ENCODE measurements at regions not wholly inside any gene's neighbourhood (a gene's known extent, or its start where the extent isn't known, plus 50 kb on each side); places are given as distances from the start of the nearest gene placed in this dataset.

GRCh38 chr5:99308131-99308530 is 379.3 kb upstream of the CHD1 start:
- no peaks in the 10 kb centered on the region for H3K36me3 ChIP-seq (replicated peaks; ENCODE audit: insufficient read depth, low read length)
- no peaks in the 10 kb centered on the region for H3K4me1 ChIP-seq (ENCODE audit: low read length)
- H3K27ac ChIP-seq (ENCODE audit: low read length): no peak overlapping the region
- H3K9me2 ChIP-seq (replicated peaks; ENCODE audit: insufficient read depth, low read length): no peaks in the 10 kb centered on the region
- no peak overlapping the region for H3K4me2 ChIP-seq (ENCODE audit: low read depth, low read length)
- DNase-seq: no peak
- H3K9ac ChIP-seq (ENCODE audit: low read length): no peak overlapping the region
- no peak overlapping the region for H2AFZ ChIP-seq (ENCODE audit: low read length)
- H3F3A ChIP-seq (ENCODE audit: insufficient read depth, low read length): no peaks in the 10 kb centered on the region
- no peaks in the 10 kb centered on the region for H3K27me3 ChIP-seq (replicated peaks; ENCODE audit: insufficient read depth, low read length)
- H3K79me2 ChIP-seq (ENCODE audit: low read length): no peaks in the 10 kb centered on the region
- TF ChIP-seq, protein P1, sequence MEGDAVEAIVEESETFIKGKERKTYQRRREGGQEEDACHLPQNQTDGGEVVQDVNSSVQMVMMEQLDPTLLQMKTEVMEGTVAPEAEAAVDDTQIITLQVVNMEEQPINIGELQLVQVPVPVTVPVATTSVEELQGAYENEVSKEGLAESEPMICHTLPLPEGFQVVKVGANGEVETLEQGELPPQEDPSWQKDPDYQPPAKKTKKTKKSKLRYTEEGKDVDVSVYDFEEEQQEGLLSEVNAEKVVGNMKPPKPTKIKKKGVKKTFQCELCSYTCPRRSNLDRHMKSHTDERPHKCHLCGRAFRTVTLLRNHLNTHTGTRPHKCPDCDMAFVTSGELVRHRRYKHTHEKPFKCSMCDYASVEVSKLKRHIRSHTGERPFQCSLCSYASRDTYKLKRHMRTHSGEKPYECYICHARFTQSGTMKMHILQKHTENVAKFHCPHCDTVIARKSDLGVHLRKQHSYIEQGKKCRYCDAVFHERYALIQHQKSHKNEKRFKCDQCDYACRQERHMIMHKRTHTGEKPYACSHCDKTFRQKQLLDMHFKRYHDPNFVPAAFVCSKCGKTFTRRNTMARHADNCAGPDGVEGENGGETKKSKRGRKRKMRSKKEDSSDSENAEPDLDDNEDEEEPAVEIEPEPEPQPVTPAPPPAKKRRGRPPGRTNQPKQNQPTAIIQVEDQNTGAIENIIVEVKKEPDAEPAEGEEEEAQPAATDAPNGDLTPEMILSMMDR (IDR thresholded peaks at IDR 0.05; ENCODE audit: low read length): no peak
- TF ChIP-seq EZH2 (optimal IDR thresholded peaks at IDR 0.05; ENCODE audit: low read depth, low read length) (no peak), EZH2phosphoT487 (IDR thresholded peaks at IDR 0.05; ENCODE audit: low read length) (no peak)
- no peaks in the 10 kb centered on the region for H4K20me1 ChIP-seq (ENCODE audit: insufficient read depth, low read length)
- no peaks in the 10 kb centered on the region for H3K9me3 ChIP-seq (replicated peaks; ENCODE audit: insufficient read depth, low read length)
- H3K4me3 ChIP-seq (ENCODE audit: low read length): no peak overlapping the region

GRCh38 chr5:99305045-99305580 is 376.3 kb upstream of the CHD1 start:
- TF ChIP-seq EZH2 (optimal IDR thresholded peaks at IDR 0.05; ENCODE audit: low read depth, low read length): no peak
- TF ChIP-seq EZH2phosphoT487 (IDR thresholded peaks at IDR 0.05; ENCODE audit: low read length): no peak
- TF ChIP-seq, protein P1 (IDR thresholded peaks at IDR 0.05; ENCODE audit: low read length): no peak
- H3K9ac ChIP-seq (ENCODE audit: low read length): no peak overlapping the region
- H3K4me1 ChIP-seq (ENCODE audit: low read length): no peaks in the 10 kb centered on the region

DNA sequence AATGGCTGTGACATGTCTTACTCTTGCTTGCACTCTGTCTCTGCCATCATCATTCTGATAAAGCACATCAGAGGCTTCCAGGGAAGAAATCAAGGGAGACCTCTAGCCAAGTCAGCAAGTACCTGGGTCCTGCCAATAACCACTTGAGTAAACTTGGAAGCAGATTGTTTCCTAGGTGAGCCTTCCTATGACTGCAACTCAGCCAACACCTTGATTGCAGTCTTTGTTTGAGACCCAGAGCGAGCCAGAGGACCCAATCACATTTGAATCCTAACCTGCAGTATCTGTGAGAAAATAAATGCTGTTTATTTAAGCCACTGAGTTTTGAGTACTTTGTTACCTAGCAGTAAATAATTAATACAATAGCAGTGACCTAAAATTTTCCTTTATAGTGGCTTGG is 356.8 kb upstream of the CHD1 start:
- Histone ChIP-seq H3K4me2 (ENCODE audit: low read depth, low read length) (no peak overlapping the region), H3K27me3 (replicated peaks; ENCODE audit: insufficient read depth, low read length) (no peaks in the 10 kb centered on the region), H3K27ac (ENCODE audit: low read length) (no peak overlapping the region), H4K20me1 (ENCODE audit: insufficient read depth, low read length) (no peaks in the 10 kb centered on the region), H3K36me3 (replicated peaks; ENCODE audit: insufficient read depth, low read length) (no peaks in the 10 kb centered on the region), H2AFZ (ENCODE audit: low read length) (no peak overlapping the region), H3K4me3 (ENCODE audit: low read length) (no peak overlapping the region), H3K79me2 (ENCODE audit: low read length) (no peaks in the 10 kb centered on the region), H3F3A (ENCODE audit: insufficient read depth, low read length) (no peaks in the 10 kb centered on the region), H3K4me1 (ENCODE audit: low read length) (no peaks in the 10 kb centered on the region), H3K9me3 (replicated peaks; ENCODE audit: insufficient read depth, low read length) (no peaks in the 10 kb centered on the region), H3K9ac (ENCODE audit: low read length) (no peak overlapping the region), H3K9me2 (replicated peaks; ENCODE audit: insufficient read depth, low read length) (no peaks in the 10 kb centered on the region)
- no peak for TF ChIP-seq EZH2phosphoT487 (IDR thresholded peaks at IDR 0.05; ENCODE audit: low read length)
- TF ChIP-seq, protein P1 (IDR thresholded peaks at IDR 0.05; ENCODE audit: low read length): no peak
- TF ChIP-seq EZH2 (optimal IDR thresholded peaks at IDR 0.05; ENCODE audit: low read depth, low read length): no peak
- DNase-seq: no peak

More at GRCh38 chr5:99305045-99305580, 376.3 kb upstream of the CHD1 start:
- no peak overlapping the region for H2AFZ ChIP-seq (ENCODE audit: low read length)
- no peaks in the 10 kb centered on the region for H3K9me3 ChIP-seq (replicated peaks; ENCODE audit: insufficient read depth, low read length)
- H3K4me3 ChIP-seq (ENCODE audit: low read length): no peak overlapping the region
- H3K79me2 ChIP-seq (ENCODE audit: low read length): no peaks in the 10 kb centered on the region
- H4K20me1 ChIP-seq (ENCODE audit: insufficient read depth, low read length): no peaks in the 10 kb centered on the region
- no peaks in the 10 kb centered on the region for H3F3A ChIP-seq (ENCODE audit: insufficient read depth, low read length)
- H3K9me2 ChIP-seq (replicated peaks; ENCODE audit: insufficient read depth, low read length): no peaks in the 10 kb centered on the region
- H3K4me2 ChIP-seq (ENCODE audit: low read depth, low read length): no peak overlapping the region
- no peak overlapping the region for H3K27ac ChIP-seq (ENCODE audit: low read length)
- no peaks in the 10 kb centered on the region for H3K27me3 ChIP-seq (replicated peaks; ENCODE audit: insufficient read depth, low read length)
- no peak for DNase-seq
- H3K36me3 ChIP-seq (replicated peaks; ENCODE audit: insufficient read depth, low read length): no peaks in the 10 kb centered on the region

All from MM.1S (cell line).